Endothelial cell of umbilical vein (primary cell): ENCODE measurements at regions not wholly inside any gene's neighbourhood (a gene's known extent, or its start where the extent isn't known, plus 50 kb on each side); places are given as distances from the start of the nearest gene placed in this dataset.

Experiments
- BruUV-seq: library from RNA; stranded (reverse); fragments of 400-500 nt; replicated peaks from 2 replicates; lab custom pipeline; 2021; lab: Mats Ljungman, UMichigan
- CTCF ChIA-PET: fragments of 300-600, 350-600 bp; sonication (Branson Sonifier 250); formaldehyde crosslinking; loops from one replicate; lab custom pipeline; 2021; ENCODE audit warnings: antibody characterized with exemption, inconsistent platforms; lab: Charles Lee
- POLR2A ChIA-PET: fragments of 300-600, 350-600 bp; sonication (Branson Sonifier 250); formaldehyde crosslinking; loops from one replicate; lab custom pipeline; 2021; ENCODE audit warnings: antibody characterized with exemption, inconsistent platforms; lab: Charles Lee
- DNase-seq: peaks from one replicate; pipeline ENCODE4 v3.0.0-alpha.2; 2011; ENCODE audit warnings: low read depth, low spot score
- FAIRE-seq: peaks from 2 replicates; lab custom pipeline; 2011; peaks lifted over from hg19 to GRCh38; lab: Jason Lieb, UNC
- H2AFZ ChIP-seq: 2 replicates; pipeline ENCODE4 v1.6.0; 2012; ENCODE audit warnings: low read depth, low read length, control low read depth, inconsistent platforms
- H3K27ac ChIP-seq: 2 replicates; pipeline ENCODE4 v1.5.1; 2011; ENCODE audit warnings: low read depth, mild to moderate bottlenecking, control low read depth, low read length, moderate library complexity; ENCODE audit not compliant: insufficient read depth
- H3K27me3 ChIP-seq, 2 experiments: 2 replicates each; pipeline versions ENCODE4 v1.6.0 to v1.6.1; 2011; ENCODE audit warnings: low read length in 2 of 2, mixed read lengths in 1 of 2; ENCODE audit not compliant: control insufficient read depth in 2 of 2, insufficient read depth in 2 of 2
- H3K36me3 ChIP-seq, 2 experiments: 2 replicates in 1 of 2; 3 replicates in 1 of 2; pipeline ENCODE4 v1.5.1; 2011; ENCODE audit warnings: low read length in 2 of 2, mild to moderate bottlenecking in 1 of 2, moderate library complexity in 1 of 2; ENCODE audit not compliant: control insufficient read depth in 2 of 2, insufficient read depth in 2 of 2; ENCODE audit errors: extremely low read depth in 1 of 2
- H3K4me1 ChIP-seq: 3 replicates; pipeline ENCODE4 v1.5.1; 2011; ENCODE audit warnings: mild to moderate bottlenecking, low read length; ENCODE audit not compliant: control insufficient read depth, insufficient read depth; ENCODE audit errors: extremely low read depth
- H3K4me2 ChIP-seq: 2 replicates; pipeline ENCODE4 v1.6.1; 2011; ENCODE audit warnings: low read length, control low read depth, mixed read lengths; ENCODE audit not compliant: insufficient read depth
- H3K4me3 ChIP-seq, 3 experiments: fragments of 200-600 bp in 1 of 3; sonication (generic), shearing (Covaris generic) in 1 of 3; replicated peaks in 1 of 3; 2 replicates each; pipeline ENCODE4 v1.5.1; 2011 to 2016; ENCODE audit warnings: control low read depth in 3 of 3, low read length in 3 of 3, mild to moderate bottlenecking in 2 of 3, inconsistent platforms in 1 of 3, low read depth in 1 of 3, moderate library complexity in 1 of 3; ENCODE audit not compliant: insufficient read depth in 1 of 3
- H3K79me2 ChIP-seq: 2 replicates; pipeline ENCODE4 v1.6.0; 2012; ENCODE audit warnings: low read length, inconsistent platforms; ENCODE audit not compliant: control insufficient read depth, insufficient read depth
- H3K9ac ChIP-seq: replicated peaks from 2 replicates; pipeline ENCODE3; 2011; ENCODE audit warnings: low read length, control low read depth; ENCODE audit not compliant: insufficient read depth; ENCODE audit errors: extremely low read depth
- H3K9me1 ChIP-seq: replicated peaks from 3 replicates; pipeline ENCODE4 v1.6.0; 2011; ENCODE audit warnings: mild to moderate bottlenecking, low read length; ENCODE audit not compliant: control insufficient read depth, insufficient read depth; ENCODE audit errors: extremely low read depth
- H3K9me3 ChIP-seq: replicated peaks from 2 replicates; pipeline ENCODE4 v1.5.1; 2012; ENCODE audit warnings: low read length, inconsistent platforms; ENCODE audit not compliant: control insufficient read depth, insufficient read depth
- H4K20me1 ChIP-seq: replicated peaks from 2 replicates; pipeline ENCODE3; 2011; ENCODE audit warnings: mild to moderate bottlenecking, low read length; ENCODE audit not compliant: control insufficient read depth, insufficient read depth; ENCODE audit errors: extremely low read depth
- CTCF ChIP-seq, 2 donors: IDR thresholded peaks; 1 replicate in 1 of 2; 2 replicates in 1 of 2; pipeline ENCODE4 v1.5.1; 2011; ENCODE audit warnings: low read length in 2 of 2, mild to moderate bottlenecking in 2 of 2, moderate library complexity in 2 of 2, control low read depth in 1 of 2, inconsistent platforms in 1 of 2, low read depth in 1 of 2; ENCODE audit not compliant: insufficient read depth in 1 of 2; ENCODE audit errors: extremely low read depth in 1 of 2
- EZH2 ChIP-seq: IDR thresholded peaks from 2 replicates; pipeline ENCODE4 v1.6.1; 2012; ENCODE audit warnings: borderline replicate concordance, low read depth, mild to moderate bottlenecking, moderate library complexity, low read length, inconsistent platforms; ENCODE audit not compliant: severe bottlenecking
- FOS ChIP-seq: IDR thresholded peaks from 2 replicates; pipeline ENCODE4 v1.6.1; 2011; ENCODE audit warnings: mild to moderate bottlenecking, low read length, moderate library complexity, borderline replicate concordance; ENCODE audit not compliant: insufficient read depth
- MAX ChIP-seq: IDR thresholded peaks from 2 replicates; pipeline ENCODE4 v1.6.1; 2011; ENCODE audit not compliant: insufficient read depth, insufficient read length
- MYC ChIP-seq: IDR thresholded peaks from one replicate; pipeline ENCODE4 v1.6.1; 2011; ENCODE audit warnings: mild to moderate bottlenecking, low read depth, low read length
- POLR2A ChIP-seq: IDR thresholded peaks from 2 replicates; pipeline ENCODE4 v1.6.1; 2012; ENCODE audit warnings: low read depth, mild to moderate bottlenecking, control low read depth, low read length
- POLR2AphosphoS5 ChIP-seq: IDR thresholded peaks from 2 replicates; pipeline ENCODE4 v1.6.1; 2012; ENCODE audit warnings: low read depth, mild to moderate bottlenecking, control low read depth, low read length, moderate library complexity; ENCODE audit not compliant: insufficient read depth
- dilution Hi-C: fragments of 300-500 bp; cut with MboI; formaldehyde crosslinking; loops from one replicate; pipeline ENCODE4 v1.15.0; 2019; ENCODE audit warnings: low sequenced_read_pairs; ENCODE audit not compliant: extremely low pct_ligation_motif_present
- intact Hi-C: fragments of 100-400 bp; cut with micrococcal nuclease; formaldehyde crosslinking; loops from one replicate; pipeline ENCODE4 v1.10.0; 2022

- Histone ChIP-seq H3K9me3 (no peaks in the 10 kb centered on the region), H2AFZ (no peak overlapping the region), H3K4me3 (no peak overlapping the region), H3K4me2 (no peak overlapping the region), H3K9me1 (no peaks in the 10 kb centered on the region), H3K4me1 (no peaks in the 10 kb centered on the region), H3K36me3 (no peaks in the 10 kb centered on the region), H4K20me1 (no peaks in the 10 kb centered on the region), H3K9ac (no peak overlapping the region), H3K79me2 (no peaks in the 10 kb centered on the region), H3K27ac (no peak overlapping the region), H3K27me3 (no peaks in the 10 kb centered on the region)
- intact Hi-C loops (no loop called here), dilution Hi-C loops (no loop called here)
- POLR2A ChIA-PET: no interaction called here
- BruUV-seq: no TSS peak
- CTCF ChIA-PET: no interaction called here
- no peak for DNase-seq
- TF ChIP-seq EZH2: no peak
- no peak for TF ChIP-seq POLR2AphosphoS5
- TF ChIP-seq POLR2A: no peak
- no peak for TF ChIP-seq CTCF (IDR thresholded peaks at IDR 0.05; ENCODE audit: extremely low read depth in 1 of 2, insufficient read depth in 1 of 2, low read depth in 1 of 2, low read length in 2 of 2)
- no peak for TF ChIP-seq MAX
- TF ChIP-seq MYC: no peak
- no peak for TF ChIP-seq FOS
- no peak for FAIRE-seq
Observed at GRCh38 chr5:18487928-18488480, 853.7 kb downstream of the TAF11L14 start.
